ENCODE measurements at regions not wholly inside any gene's neighbourhood (a gene's known extent, or its start where the extent isn't known, plus 50 kb on each side); places are given as distances from the start of the nearest gene placed in this dataset.

GRCh38 chr11:41842673-41843072, 383.2 kb upstream of the LRRC4C start:
- no peak for TF ChIP-seq ZNF274 (IDR thresholded peaks at IDR 0.05; ENCODE audit: low read depth, low read length)
- TF ChIP-seq SUZ12 (IDR thresholded peaks at IDR 0.05; ENCODE audit: extremely low read depth, insufficient read depth, insufficient read length): no peak

Data from NT2/D1 (cell line).